Activated T-helper 2 cell treated with anti-CD3 and anti-CD28 coated beads, Interferon-gamma antibody, Interleukin-2, Interleukin-4, amounts not matched to agents 10 μg/mL and 5 μg/mL and 100 μg/mL, durations not matched to agents 14 hours and 24 hours and 36 hours (primary cell): ENCODE measurements at regions not wholly inside any gene's neighbourhood (a gene's known extent, or its start where the extent isn't known, plus 50 kb on each side); places are given as distances from the start of the nearest gene placed in this dataset.

Experiments
- DNase-seq: peaks from one replicate; pipeline ENCODE4 v3.0.0; 2021; ENCODE audit warnings: low spot score
- H3K27ac Mint-ChIP-seq: one replicate; pipeline ENCODE4 v1.8.0; 2021; ENCODE audit warnings: mixed read lengths
- H3K27me3 Mint-ChIP-seq: one replicate; pipeline ENCODE4 v1.8.0; 2021; ENCODE audit warnings: low read depth, mixed read lengths
- H3K36me3 Mint-ChIP-seq: one replicate; pipeline ENCODE4 v1.8.0; 2021; ENCODE audit warnings: low read depth, mixed read lengths
- H3K4me1 Mint-ChIP-seq: one replicate; pipeline ENCODE4 v1.8.0; 2021; ENCODE audit warnings: low read depth, mixed read lengths
- H3K4me3 Mint-ChIP-seq: one replicate; pipeline ENCODE4 v1.8.0; 2021; ENCODE audit warnings: low read depth, mild to moderate bottlenecking, moderate library complexity, mixed read lengths
- H3K9me3 Mint-ChIP-seq: one replicate; pipeline ENCODE4 v1.8.0; 2021; ENCODE audit warnings: mixed read lengths
- intact Hi-C: fragments of 100-400 bp; cut with micrococcal nuclease; formaldehyde crosslinking; loops from one replicate; pipeline ENCODE4 v1.15.1; 2023

DNA sequence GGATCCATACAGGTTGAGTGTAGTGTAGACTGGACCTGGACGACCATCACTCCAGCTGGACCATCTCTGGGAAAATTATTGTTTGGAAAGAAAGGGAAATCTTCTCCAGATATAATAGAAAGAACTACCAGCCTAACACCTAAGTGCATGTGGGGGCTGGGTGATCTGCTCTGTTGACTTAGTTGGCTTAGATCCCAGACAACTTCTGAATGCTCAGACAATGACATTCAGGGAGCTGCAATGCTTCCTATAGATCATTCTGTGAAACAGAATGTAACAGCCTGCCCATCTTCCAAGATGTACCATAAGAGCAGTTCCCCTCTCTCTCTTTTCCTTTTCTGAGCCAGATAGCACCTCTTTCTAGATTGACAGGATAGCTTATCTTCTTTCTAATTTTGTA is 572.8 kb upstream of the STXBP6 start:
- H3K27ac Mint-ChIP-seq, result no peak overlapping the region
- no peaks in the 10 kb centered on the region for H3K36me3 Mint-ChIP-seq
- no peaks in the 10 kb centered on the region for H3K4me1 Mint-ChIP-seq
- H3K9me3 Mint-ChIP-seq, result peaks cover 66% of the 10 kb centered on the region
- no peak overlapping the region for H3K4me3 Mint-ChIP-seq
- intact Hi-C loops, result no loop called here
- no peaks in the 10 kb centered on the region for H3K27me3 Mint-ChIP-seq
- DNase-seq, result no peak

DNA sequence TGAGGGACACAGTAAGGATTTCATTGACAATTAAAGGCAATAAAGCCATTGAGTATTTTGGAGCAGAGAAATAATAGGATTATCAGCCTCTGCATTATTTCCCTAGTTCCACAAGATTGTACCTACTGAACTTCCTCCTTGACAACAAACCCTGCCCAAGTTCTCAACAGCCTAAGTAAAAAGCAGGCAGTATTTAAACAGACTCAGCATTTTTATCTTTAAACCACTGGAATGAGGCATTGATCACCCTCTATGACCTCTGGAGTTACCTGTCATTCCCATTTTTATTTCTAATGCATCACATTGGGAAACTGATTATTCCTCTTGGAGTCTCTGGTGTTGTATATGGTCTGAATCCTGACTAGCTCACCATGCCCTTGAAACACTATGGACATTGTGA is 570.6 kb upstream of the STXBP6 start:
- intact Hi-C loops, result no loop called here
- Mint-ChIP-seq H3K27ac (no peak overlapping the region), H3K9me3 (peaks cover 69% of the 10 kb centered on the region), H3K27me3 (no peaks in the 10 kb centered on the region), H3K36me3 (no peaks in the 10 kb centered on the region), H3K4me3 (no peak overlapping the region), H3K4me1 (no peaks in the 10 kb centered on the region)
- no peak for DNase-seq

DNA sequence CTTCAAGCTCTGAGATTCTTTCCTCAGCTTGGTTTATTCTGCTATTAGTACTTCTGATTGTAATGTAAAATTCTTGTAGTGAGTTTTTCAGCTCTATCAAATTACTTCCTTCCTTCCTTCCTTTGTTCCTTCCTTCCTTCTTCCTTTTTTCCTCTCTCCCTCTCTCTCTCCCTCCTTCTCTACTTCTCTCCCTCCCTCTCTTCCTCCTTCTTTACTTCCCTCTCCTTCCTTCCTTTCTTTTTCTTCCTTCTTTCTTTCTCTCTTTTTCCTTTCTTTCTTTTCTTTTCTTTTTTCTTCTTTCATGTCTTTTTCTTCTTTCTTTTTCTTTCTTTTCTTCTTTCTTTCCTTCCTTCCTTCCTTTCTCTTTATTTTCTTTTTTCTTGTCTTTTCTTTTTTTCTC is 565.2 kb upstream of the STXBP6 start:
- no peaks in the 10 kb centered on the region for H3K27me3 Mint-ChIP-seq
- intact Hi-C loops, result no loop called here
- no peaks in the 10 kb centered on the region for H3K4me1 Mint-ChIP-seq
- peaks cover 69% of the 10 kb centered on the region for H3K9me3 Mint-ChIP-seq
- H3K4me3 Mint-ChIP-seq, result no peak overlapping the region
- H3K36me3 Mint-ChIP-seq, result no peaks in the 10 kb centered on the region
- H3K27ac Mint-ChIP-seq, result no peak overlapping the region
- DNase-seq, result no peak

DNA sequence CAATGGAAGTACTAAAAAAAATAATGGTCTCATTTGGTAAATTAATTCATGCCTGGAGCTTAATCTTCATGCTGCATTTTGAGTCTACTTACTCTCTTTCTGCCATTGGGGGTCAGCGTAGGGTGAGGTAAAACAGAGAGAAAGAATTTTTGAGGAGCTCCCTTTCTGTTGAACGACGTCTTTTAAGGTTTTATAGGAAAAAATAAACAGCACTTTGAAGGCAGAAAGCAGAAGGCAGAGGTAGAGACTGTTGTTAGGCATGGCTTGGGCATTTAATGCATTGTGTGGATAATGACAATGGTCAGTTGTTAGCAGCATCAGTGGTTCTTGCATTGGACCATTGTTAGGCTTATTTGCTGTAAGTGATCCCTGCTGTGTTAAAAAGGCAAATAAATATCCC is 557.2 kb upstream of the STXBP6 start:
- DNase-seq, result no peak
- Mint-ChIP-seq H3K9me3 (peaks cover 49% of the 10 kb centered on the region), H3K4me1 (no peaks in the 10 kb centered on the region), H3K36me3 (no peaks in the 10 kb centered on the region), H3K4me3 (no peak overlapping the region), H3K27ac (no peak overlapping the region), H3K27me3 (no peaks in the 10 kb centered on the region)
- intact Hi-C loops, result no loop called here

DNA sequence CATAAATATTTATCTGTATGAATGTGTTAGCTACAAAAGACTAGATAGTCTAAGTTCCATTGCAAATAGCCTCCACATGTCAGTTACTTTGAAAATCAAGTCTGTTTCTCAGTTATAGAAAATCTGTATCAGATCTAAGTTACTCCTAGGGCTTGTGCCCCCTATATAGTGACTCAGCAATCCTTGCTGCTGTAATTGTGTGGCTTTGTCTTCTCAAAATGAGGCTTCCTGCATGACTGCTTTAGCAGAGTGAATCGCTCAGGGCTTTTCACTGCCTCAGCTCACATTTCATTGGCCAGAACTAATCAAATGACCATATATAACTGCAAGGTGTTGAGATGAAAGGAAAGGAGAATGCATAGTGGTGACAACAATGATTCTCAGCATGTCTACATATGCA is 552.2 kb upstream of the STXBP6 start:
- Mint-ChIP-seq H3K27ac (no peak overlapping the region), H3K4me1 (no peaks in the 10 kb centered on the region), H3K4me3 (no peak overlapping the region), H3K36me3 (no peaks in the 10 kb centered on the region), H3K9me3 (peaks cover 52% of the 10 kb centered on the region), H3K27me3 (no peaks in the 10 kb centered on the region)
- no peak for DNase-seq
- intact Hi-C loops, result no loop called here

DNA sequence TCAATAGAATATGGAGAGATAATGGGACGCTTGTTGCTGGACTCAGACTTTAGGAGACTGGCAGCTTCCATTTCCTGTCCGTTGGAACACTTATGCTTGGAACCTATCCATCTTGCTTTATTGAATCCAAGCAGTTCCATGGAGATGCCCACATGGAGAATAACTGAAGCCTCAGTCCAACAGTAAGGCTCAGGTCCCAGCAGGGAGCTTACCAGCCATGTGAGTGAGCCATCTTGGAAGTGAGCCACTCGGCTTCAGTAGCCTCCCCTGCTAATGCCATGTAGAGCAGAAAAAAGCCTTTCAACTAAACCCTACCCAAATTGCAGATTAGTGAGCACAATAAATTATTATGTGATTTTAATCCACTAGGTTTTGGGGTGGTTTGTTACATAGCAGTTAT is 538.8 kb upstream of the STXBP6 start:
- H3K27me3 Mint-ChIP-seq, result no peaks in the 10 kb centered on the region
- no peaks in the 10 kb centered on the region for H3K36me3 Mint-ChIP-seq
- no peaks in the 10 kb centered on the region for H3K4me1 Mint-ChIP-seq
- no peak overlapping the region for H3K4me3 Mint-ChIP-seq
- DNase-seq, result no peak
- no peak overlapping the region for H3K27ac Mint-ChIP-seq
- intact Hi-C loops, result no loop called here
- peaks cover 47% of the 10 kb centered on the region for H3K9me3 Mint-ChIP-seq

DNA sequence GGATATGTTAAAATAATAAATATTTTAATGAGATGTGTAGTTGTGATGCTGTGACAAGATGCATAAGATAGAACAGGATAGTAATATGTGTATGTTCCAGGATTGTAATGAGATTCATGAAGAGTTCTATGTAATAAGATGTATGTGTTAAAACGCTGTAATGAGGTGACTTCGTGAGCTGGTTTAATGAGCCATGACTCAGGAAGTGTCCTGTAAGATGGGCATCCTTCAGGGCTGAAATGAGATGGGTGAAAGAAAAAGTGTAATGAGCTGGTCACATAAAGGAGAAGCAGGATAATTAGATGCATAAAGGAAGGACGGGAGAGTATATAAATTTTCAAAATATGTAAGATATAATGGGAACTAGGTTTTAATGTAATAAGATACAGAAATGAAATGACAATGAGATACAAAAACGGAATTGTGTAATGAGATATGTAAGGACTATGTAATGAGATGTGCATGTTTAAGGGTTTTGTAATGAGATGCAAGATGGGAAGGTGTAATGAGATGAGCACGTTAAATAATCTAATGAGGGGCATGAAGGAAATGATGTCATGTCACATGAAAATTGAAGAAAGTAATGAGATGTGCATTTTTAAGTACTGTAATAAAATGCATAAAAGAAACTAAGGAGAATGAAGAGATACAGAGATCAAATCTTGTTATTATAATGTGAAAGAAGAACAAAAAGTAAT is 524.8 kb upstream of the STXBP6 start:
- Mint-ChIP-seq H3K4me1 (no peaks in the 10 kb centered on the region), H3K27me3 (no peaks in the 10 kb centered on the region), H3K9me3 (peaks cover 36% of the 10 kb centered on the region), H3K36me3 (no peaks in the 10 kb centered on the region), H3K4me3 (no peak overlapping the region), H3K27ac (no peak overlapping the region)
- intact Hi-C loops, result no loop called here
- no peak for DNase-seq

DNA sequence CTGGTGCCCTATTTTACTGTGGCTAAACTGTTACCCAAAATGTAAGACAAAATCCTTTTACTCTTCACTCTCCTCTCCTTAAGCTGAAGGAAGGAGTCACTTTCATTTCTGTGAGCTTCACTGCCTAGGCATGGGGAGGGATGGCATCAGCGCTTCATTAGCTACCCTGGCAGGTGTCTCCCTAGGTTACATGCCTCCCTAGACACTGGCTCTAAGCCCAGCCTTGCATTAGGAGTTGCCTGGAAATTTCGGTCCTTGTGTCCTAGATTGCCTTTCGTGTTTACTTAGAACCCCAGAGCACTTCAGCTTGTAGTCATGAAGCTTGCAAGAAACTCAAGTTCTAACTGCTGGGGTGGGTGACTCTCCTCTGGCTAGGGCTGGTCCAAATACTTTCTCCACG is 520.5 kb upstream of the STXBP6 start:
- H3K27ac Mint-ChIP-seq, result no peak overlapping the region
- H3K36me3 Mint-ChIP-seq, result no peaks in the 10 kb centered on the region
- no peaks in the 10 kb centered on the region for H3K4me1 Mint-ChIP-seq
- DNase-seq, result no peak
- H3K27me3 Mint-ChIP-seq, result no peaks in the 10 kb centered on the region
- H3K9me3 Mint-ChIP-seq, result peaks cover 56% of the 10 kb centered on the region
- intact Hi-C loops, result no loop called here
- H3K4me3 Mint-ChIP-seq, result no peak overlapping the region

DNA sequence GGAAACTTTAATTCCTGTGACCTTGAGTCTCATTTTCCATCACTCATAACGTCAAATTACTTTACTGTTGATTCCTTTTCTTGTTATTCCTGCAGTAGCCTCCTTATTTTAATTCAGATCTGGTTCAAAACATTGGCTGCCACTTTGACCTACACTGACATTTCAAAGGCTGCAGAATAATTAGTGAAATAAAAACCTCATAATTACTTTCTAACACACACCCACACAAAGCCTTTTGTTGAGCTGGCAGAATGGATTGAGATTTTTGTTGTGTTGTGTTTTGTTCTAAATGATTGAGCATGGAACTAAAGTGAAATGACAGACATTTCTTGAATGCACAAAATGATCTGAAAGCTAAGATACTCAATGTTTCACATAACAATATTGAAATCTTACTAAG is 507.5 kb upstream of the STXBP6 start:
- Mint-ChIP-seq H3K4me1 (no peaks in the 10 kb centered on the region), H3K9me3 (peaks cover 42% of the 10 kb centered on the region), H3K4me3 (no peak overlapping the region), H3K27ac (no peak overlapping the region), H3K36me3 (no peaks in the 10 kb centered on the region), H3K27me3 (no peaks in the 10 kb centered on the region)
- no peak for DNase-seq
- intact Hi-C loops, result no loop called here

DNA sequence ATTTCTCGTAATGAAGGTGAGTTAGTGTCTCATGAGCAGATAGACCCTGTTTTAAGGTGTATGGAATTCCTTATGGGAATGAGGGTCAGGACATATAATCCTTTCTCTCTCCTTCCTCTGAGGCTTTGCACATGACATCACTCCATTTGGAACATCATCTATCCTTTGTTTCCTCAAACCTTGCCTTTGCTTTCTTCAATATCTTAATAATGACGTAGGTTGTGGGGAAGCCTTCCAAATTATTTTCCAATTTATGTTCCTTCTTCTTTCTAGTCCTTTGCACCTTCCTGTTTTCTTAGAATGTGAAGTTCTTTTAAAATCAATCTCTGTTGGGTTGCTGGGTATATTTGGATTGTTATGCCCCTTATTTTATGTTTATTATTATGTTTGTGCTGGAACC is 502.9 kb upstream of the STXBP6 start:
- Mint-ChIP-seq H3K9me3 (peaks cover 57% of the 10 kb centered on the region), H3K27me3 (no peaks in the 10 kb centered on the region), H3K36me3 (no peaks in the 10 kb centered on the region), H3K4me3 (no peak overlapping the region), H3K27ac (no peak overlapping the region), H3K4me1 (no peaks in the 10 kb centered on the region)
- DNase-seq, result no peak
- intact Hi-C loops, result no loop called here

DNA sequence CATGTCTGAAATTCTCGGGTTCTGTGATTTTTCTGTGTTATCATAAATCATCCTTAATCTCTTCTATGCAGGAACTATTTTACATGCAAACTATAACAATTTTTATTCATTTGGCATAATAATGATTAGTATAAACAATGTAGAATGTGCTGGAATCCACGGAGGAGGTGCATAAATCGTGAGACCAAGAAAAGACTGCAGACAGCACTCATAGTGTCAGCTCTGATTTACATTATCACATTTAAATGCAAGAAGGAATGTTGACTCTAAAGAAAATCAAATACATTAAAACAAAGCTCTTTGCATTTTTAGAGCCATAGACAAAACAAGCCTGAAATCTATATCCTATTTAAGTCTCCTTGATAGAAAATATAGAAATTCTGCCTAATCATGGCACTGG is 501.7 kb upstream of the STXBP6 start:
- no peak overlapping the region for H3K4me3 Mint-ChIP-seq
- no peak overlapping the region for H3K27ac Mint-ChIP-seq
- H3K36me3 Mint-ChIP-seq, result no peaks in the 10 kb centered on the region
- H3K4me1 Mint-ChIP-seq, result no peaks in the 10 kb centered on the region
- DNase-seq, result no peak
- no peaks in the 10 kb centered on the region for H3K27me3 Mint-ChIP-seq
- H3K9me3 Mint-ChIP-seq, result peaks cover 57% of the 10 kb centered on the region
- intact Hi-C loops, result no loop called here

DNA sequence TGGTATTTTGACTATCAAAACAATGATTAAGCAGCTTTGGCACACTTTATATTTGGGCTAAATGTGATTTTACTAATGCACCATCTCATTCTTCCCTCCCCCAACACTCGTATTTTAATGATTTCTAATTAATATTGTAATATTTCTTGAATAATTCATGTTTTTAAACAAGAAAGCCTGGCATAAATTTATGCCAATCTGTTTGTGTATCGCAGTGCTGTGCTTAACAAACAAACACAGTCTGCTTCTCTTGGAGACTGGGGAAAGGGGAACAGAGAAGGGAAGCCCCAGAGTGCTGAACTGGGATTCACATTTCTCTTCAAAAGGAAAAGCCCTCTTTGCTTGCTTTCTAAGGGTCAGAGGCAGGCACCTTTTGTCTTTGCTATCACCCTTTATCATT is 496.9 kb upstream of the STXBP6 start:
- H3K9me3 Mint-ChIP-seq, result peaks cover 41% of the 10 kb centered on the region
- intact Hi-C loops, result no loop called here
- no peak overlapping the region for H3K27ac Mint-ChIP-seq
- H3K36me3 Mint-ChIP-seq, result no peaks in the 10 kb centered on the region
- DNase-seq, result no peak
- no peak overlapping the region for H3K4me3 Mint-ChIP-seq
- no peaks in the 10 kb centered on the region for H3K27me3 Mint-ChIP-seq
- H3K4me1 Mint-ChIP-seq, result no peaks in the 10 kb centered on the region

DNA sequence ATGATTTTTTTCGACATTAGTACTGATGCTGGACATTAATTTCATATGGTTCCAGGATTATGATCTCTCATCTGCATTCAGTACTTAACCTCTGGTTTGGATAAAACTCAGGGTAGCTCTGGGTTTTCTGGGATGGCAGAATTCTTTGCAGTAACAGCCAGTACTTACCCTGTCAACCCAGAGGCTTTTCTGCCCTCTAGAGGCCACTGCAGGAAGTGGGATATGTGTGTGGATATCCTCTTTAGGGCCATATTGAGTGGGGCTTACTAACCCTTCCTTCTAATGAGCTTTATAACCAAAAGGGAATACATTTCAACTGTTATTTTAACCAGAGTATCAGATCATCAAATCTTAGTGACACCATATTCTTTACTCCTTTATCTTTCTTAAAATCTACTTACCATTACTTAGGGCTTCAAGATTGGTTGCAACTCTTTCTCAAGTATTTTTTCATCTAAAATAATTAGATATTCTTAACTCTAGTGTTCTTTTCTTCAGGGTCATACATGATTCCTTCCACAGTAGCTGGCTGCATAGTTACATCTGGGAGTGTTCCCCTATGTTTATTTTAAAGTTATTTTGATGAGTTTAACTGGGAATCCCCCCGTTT is 488.0 kb upstream of the STXBP6 start:
- no peaks in the 10 kb centered on the region for H3K36me3 Mint-ChIP-seq
- H3K9me3 Mint-ChIP-seq, result peaks cover 48% of the 10 kb centered on the region
- H3K4me1 Mint-ChIP-seq, result no peaks in the 10 kb centered on the region
- H3K27me3 Mint-ChIP-seq, result no peaks in the 10 kb centered on the region
- DNase-seq, result no peak
- H3K4me3 Mint-ChIP-seq, result no peak overlapping the region
- intact Hi-C loops, result no loop called here
- no peak overlapping the region for H3K27ac Mint-ChIP-seq

DNA sequence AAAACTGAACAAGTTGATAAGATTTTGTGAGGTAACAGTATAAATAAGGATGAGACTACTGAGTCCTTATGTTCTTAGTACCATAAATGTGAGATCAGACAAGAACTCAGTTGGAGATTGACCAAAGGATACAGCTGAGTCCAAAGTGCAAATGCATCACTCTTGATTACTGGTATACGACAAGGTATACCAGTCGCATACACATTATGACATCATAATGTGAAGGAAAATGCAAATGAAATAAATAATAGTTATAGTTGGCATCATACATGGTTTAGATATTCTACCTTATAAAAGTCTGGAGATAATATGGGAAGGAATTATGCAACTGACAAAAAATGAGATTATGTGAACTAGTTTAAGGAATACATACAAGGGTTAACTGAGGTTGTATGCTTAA is 476.3 kb upstream of the STXBP6 start:
- Mint-ChIP-seq H3K9me3 (peaks cover 28% of the 10 kb centered on the region), H3K27me3 (no peaks in the 10 kb centered on the region), H3K27ac (no peak overlapping the region), H3K4me3 (no peak overlapping the region), H3K4me1 (no peaks in the 10 kb centered on the region), H3K36me3 (no peaks in the 10 kb centered on the region)
- DNase-seq, result no peak
- intact Hi-C loops, result no loop called here
